ENCODE measurements at regions not wholly inside any gene's neighbourhood (a gene's known extent, or its start where the extent isn't known, plus 50 kb on each side); places are given as distances from the start of the nearest gene placed in this dataset.
"Not testable (repeated sequence)": the region's sequence is repeated elsewhere in the genome, so short reads cannot be mapped to it uniquely, and the experiment has no call there.

- TF ChIP-seq CTCF (IDR thresholded peaks at IDR 0.05; ENCODE audit: low read depth, low read length), result no peak
- DNase-seq (ENCODE audit: extremely low read depth, low read depth), result no peak
These were observed 354.0 kb upstream of the RGS17 start for GRCh38 chr6:153485072-153485471.

GRCh38 chr6:153484056-153484455, 353.0 kb upstream of the RGS17 start:
- no peak for TF ChIP-seq CTCF (IDR thresholded peaks at IDR 0.05; ENCODE audit: low read depth, low read length)
- no peak for DNase-seq (ENCODE audit: extremely low read depth, low read depth)

GRCh38 chr6:153476243-153476642, 345.2 kb upstream of the RGS17 start:
- no peak for DNase-seq (ENCODE audit: extremely low read depth, low read depth)

GRCh38 chr6:153465050-153465449, 334.0 kb upstream of the RGS17 start:
- no peak for TF ChIP-seq CTCF (IDR thresholded peaks at IDR 0.05; ENCODE audit: low read depth, low read length)
- no peak for DNase-seq (ENCODE audit: extremely low read depth, low read depth)

More at GRCh38 chr6:153476243-153476642, 345.2 kb upstream of the RGS17 start:
- no peak for TF ChIP-seq CTCF (IDR thresholded peaks at IDR 0.05; ENCODE audit: low read depth, low read length)

GRCh38 chr6:153449279-153449678, 318.2 kb upstream of the RGS17 start:
- TF ChIP-seq CTCF (IDR thresholded peaks at IDR 0.05; ENCODE audit: low read depth, low read length), result no peak
- no peak for DNase-seq (ENCODE audit: extremely low read depth, low read depth)

GRCh38 chr6:153442749-153443148, 311.7 kb upstream of the RGS17 start:
- DNase-seq (ENCODE audit: extremely low read depth, low read depth), result not testable (repeated sequence)

GRCh38 chr6:153442096-153442495, 311.0 kb upstream of the RGS17 start:
- TF ChIP-seq CTCF (IDR thresholded peaks at IDR 0.05; ENCODE audit: low read depth, low read length), result no peak
- DNase-seq (ENCODE audit: extremely low read depth, low read depth), result no peak

GRCh38 chr6:153437193-153437592, 306.1 kb upstream of the RGS17 start:
- no peak for TF ChIP-seq CTCF (IDR thresholded peaks at IDR 0.05; ENCODE audit: low read depth, low read length)
- no peak for DNase-seq (ENCODE audit: extremely low read depth, low read depth)
